HEK293 (cell line): ENCODE measurements at regions not wholly inside any gene's neighbourhood (a gene's known extent, or its start where the extent isn't known, plus 50 kb on each side); places are given as distances from the start of the nearest gene placed in this dataset.

ENCODE experiments used
- CTCF ChIP-seq: fragments of 450-650 bp; formaldehyde crosslinking; IDR thresholded peaks from 2 replicates; pipeline ENCODE4 v1.5.1; 2016; ENCODE audit warnings: missing biosample characterization, missing genetic modification characterization
- KLF8 ChIP-seq: fragments of 450-650 bp; formaldehyde crosslinking; IDR thresholded peaks from 2 replicates; pipeline ENCODE4 v1.5.1; 2016; ENCODE audit warnings: missing biosample characterization, missing genetic modification characterization
- PBX3 ChIP-seq: sonication (generic); formaldehyde crosslinking; IDR thresholded peaks from 2 replicates; pipeline ENCODE4 v1.8.1; 2022; ENCODE audit warnings: mild to moderate bottlenecking, moderate library complexity, missing genetic modification reagents
- SP2 ChIP-seq: fragments of 450-650 bp; formaldehyde crosslinking; IDR thresholded peaks from 2 replicates; pipeline ENCODE4 v1.5.1; 2016; ENCODE audit warnings: missing biosample characterization, missing genetic modification characterization
- ZNF433 ChIP-seq: fragments of 450-650 bp; formaldehyde crosslinking; IDR thresholded peaks from 2 replicates; pipeline ENCODE4 v1.5.1; 2016; ENCODE audit warnings: missing biosample characterization, missing genetic modification characterization, low read depth
- ZNF561 ChIP-seq: fragments of 450-650 bp; IDR thresholded peaks from 2 replicates; pipeline ENCODE4 v1.5.1; 2018; ENCODE audit warnings: missing biosample characterization, missing genetic modification characterization, borderline replicate concordance
- ZNF707 ChIP-seq: fragments of 450-650 bp; formaldehyde crosslinking; IDR thresholded peaks from 2 replicates; pipeline ENCODE4 v1.5.1; 2016; ENCODE audit warnings: missing biosample characterization, missing genetic modification characterization
- ZSCAN30 ChIP-seq: fragments of 450-650 bp; IDR thresholded peaks from 2 replicates; pipeline ENCODE4 v1.5.1; 2018; ENCODE audit warnings: missing biosample characterization, mild to moderate bottlenecking, missing genetic modification characterization, moderate library complexity

GRCh38 chr4:71907782-71908181, 123.9 kb upstream of the GC start:
- TF ChIP-seq KLF8 (tag by site-specific recombination) (no peak), ZNF561 (tag by site-specific recombination) (no peak), CTCF (tag by site-specific recombination) (no peak), ZNF433 (tag by site-specific recombination) (no peak), SP2 (tag by site-specific recombination) (no peak), ZNF707 (tag by site-specific recombination) (no peak), PBX3 (no peak), ZSCAN30 (tag by site-specific recombination) (no peak)
